GM12878 (cell line): ENCODE measurements at regions not wholly inside any gene's neighbourhood (a gene's known extent, or its start where the extent isn't known, plus 50 kb on each side); places are given as distances from the start of the nearest gene placed in this dataset.

Experiments used
- GABPA ChIP-seq: IDR thresholded peaks from 2 replicates; pipeline ENCODE4 v1.6.1; 2014; ENCODE audit warnings: antibody characterized with exemption, low read depth, mild to moderate bottlenecking, inconsistent platforms
- TCF7 ChIP-seq: IDR thresholded peaks from 2 replicates; pipeline ENCODE4 v1.6.1; 2014; ENCODE audit warnings: antibody characterized with exemption, borderline replicate concordance
- ZNF274 ChIP-seq: IDR thresholded peaks from one replicate; pipeline ENCODE4 v1.8.0; 2011; ENCODE audit not compliant: insufficient read length, insufficient read depth

GRCh38 chr2:196224756-196225155 is 53.4 kb upstream of the STK17B start:
- TF ChIP-seq ZNF274 (no peak), GABPA (no peak), TCF7 (no peak)
